ENCODE measurements at regions not wholly inside any gene's neighbourhood (a gene's known extent, or its start where the extent isn't known, plus 50 kb on each side); places are given as distances from the start of the nearest gene placed in this dataset.

- DNase-seq (ENCODE audit: low spot score) = no peak
- Histone ChIP-seq H3K27ac (no peak overlapping the region), H3K4me3 (no peak overlapping the region)
- no peak for TF ChIP-seq CTCF (IDR thresholded peaks at IDR 0.05)
Measured at GRCh38 chr9:107080130-107080529, 202.9 kb upstream of the RAD23B start.

DNA sequence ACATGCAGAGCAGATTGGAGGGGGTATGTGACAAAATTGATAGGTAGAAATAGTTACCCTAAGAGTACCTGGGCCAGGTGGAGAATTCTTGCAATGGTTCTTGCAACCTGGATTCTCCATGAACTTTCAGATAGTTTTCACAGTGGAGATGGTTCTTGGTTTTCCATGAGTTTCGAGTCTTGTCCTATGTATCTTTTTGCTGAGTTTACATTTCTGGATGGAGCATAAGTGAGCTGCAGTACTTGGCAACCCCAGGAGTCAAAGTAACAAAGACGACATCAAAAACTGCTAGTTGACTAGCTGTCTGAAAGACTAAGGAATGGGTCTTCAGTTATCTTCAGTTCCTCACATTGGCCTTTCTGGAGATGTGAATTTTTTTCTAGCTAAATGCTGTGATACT lies 196.6 kb upstream of the RAD23B start:
- TF ChIP-seq CTCF (IDR thresholded peaks at IDR 0.05) = no peak
- no peak for DNase-seq (ENCODE audit: low spot score)
- no peak overlapping the region for H3K27ac ChIP-seq
- no peak overlapping the region for H3K4me3 ChIP-seq

- no peak for DNase-seq (ENCODE audit: low spot score)
- H3K4me3 ChIP-seq = no peak overlapping the region
- no peak for TF ChIP-seq CTCF (IDR thresholded peaks at IDR 0.05)
- H3K27ac ChIP-seq = no peak overlapping the region
Measured at GRCh38 chr9:107087222-107087621, 195.9 kb upstream of the RAD23B start.

GRCh38 chr9:107090218-107090617 lies 192.9 kb upstream of the RAD23B start:
- TF ChIP-seq CTCF (IDR thresholded peaks at IDR 0.05) = no peak
- Histone ChIP-seq H3K4me3 (no peak overlapping the region), H3K27ac (no peak overlapping the region)
- no peak for DNase-seq (ENCODE audit: low spot score)

DNA sequence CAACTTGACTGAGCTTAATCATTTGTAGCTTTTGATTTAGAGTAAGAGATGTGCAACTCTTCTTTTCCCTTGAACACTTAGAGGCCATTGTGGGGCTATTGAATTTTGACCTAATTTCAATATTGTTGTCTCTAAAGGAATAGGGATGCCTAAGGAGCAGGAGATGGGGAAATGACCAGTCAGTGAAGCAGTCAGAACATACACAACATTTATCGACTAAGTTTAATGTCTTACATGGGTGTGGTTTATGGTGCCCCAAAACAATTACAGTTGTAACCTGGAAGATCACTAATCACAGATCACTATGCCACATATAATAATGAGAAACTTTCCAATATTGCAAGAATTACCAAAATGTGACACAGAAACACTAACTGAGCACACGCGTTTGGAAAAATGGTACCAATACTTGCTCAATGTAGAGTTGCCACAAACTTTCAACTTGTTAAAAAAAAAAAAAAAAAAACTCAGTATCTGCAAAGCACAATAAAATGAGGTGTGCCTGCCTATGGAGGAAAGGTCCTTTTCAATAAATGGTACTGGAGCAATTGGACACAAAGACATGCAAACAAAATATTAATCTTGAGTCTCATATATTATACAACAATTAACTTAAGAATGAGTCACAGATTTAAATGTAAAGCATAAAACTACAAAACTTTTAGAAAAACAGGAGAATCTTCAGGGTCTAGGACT lies 189.6 kb upstream of the RAD23B start:
- TF ChIP-seq CTCF (IDR thresholded peaks at IDR 0.05) = no peak
- DNase-seq (ENCODE audit: low spot score) = no peak
- H3K27ac ChIP-seq = no peak overlapping the region
- H3K4me3 ChIP-seq = no peak overlapping the region

GRCh38 chr9:107094370-107094769 lies 188.7 kb upstream of the RAD23B start:
- H3K27ac ChIP-seq = no peak overlapping the region
- no peak for TF ChIP-seq CTCF (IDR thresholded peaks at IDR 0.05)
- H3K4me3 ChIP-seq = no peak overlapping the region
- DNase-seq (ENCODE audit: low spot score) = no peak

DNA sequence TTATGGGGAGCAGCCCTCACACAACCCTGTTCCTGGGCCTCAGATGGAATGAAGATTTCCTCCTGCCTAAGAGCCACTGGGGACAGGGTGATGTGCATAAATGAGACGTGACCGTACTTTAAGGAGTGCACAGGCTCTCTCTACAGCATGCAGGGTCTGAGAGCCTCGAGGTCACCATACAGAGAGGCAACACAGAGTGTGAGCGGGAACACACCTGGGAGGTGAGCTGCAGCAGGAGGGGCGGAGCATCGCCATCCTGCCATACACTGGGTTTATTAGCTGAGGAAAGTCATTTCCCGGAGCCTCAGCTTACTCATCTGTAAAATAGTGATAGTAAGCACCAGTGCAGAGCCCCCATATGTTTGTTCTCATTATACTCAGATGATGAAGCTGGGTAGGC lies 182.5 kb upstream of the RAD23B start:
- TF ChIP-seq CTCF (IDR thresholded peaks at IDR 0.05) = no peak
- Histone ChIP-seq H3K4me3 (no peak overlapping the region), H3K27ac (no peak overlapping the region)
- no peak for DNase-seq (ENCODE audit: low spot score)

Data from coronary artery (tissue), 2 donors.